ENCODE measurements at regions not wholly inside any gene's neighbourhood (a gene's known extent, or its start where the extent isn't known, plus 50 kb on each side); places are given as distances from the start of the nearest gene placed in this dataset.
A peak's percentile ranks its signal among the peaks of the same experiment; 100 is the strongest.
"Not testable (repeated sequence)": the region's sequence is repeated elsewhere in the genome, so short reads cannot be mapped to it uniquely, and the experiment has no call there.

- H3K4me3 ChIP-seq (ENCODE audit: low read depth in 1 of 3, low read length in 3 of 3) = no peak overlapping the region
- H3K9me3 ChIP-seq (ENCODE audit: control insufficient read depth in 2 of 2, insufficient read depth in 1 of 2, low read depth in 1 of 2, low read length in 1 of 2) = no peaks in the 10 kb centered on the region
- DNase-seq (no peak), FAIRE-seq (no peak)
- H3K27ac ChIP-seq (ENCODE audit: low read depth in 1 of 3, low read length in 2 of 3) = no peak overlapping the region
- peaks cover 0 to 2% (median 0%) of the 10 kb centered on the region in 3 donors for H3K27me3 ChIP-seq (ENCODE audit: control insufficient read depth in 3 of 3, insufficient read depth in 3 of 3, low read length in 3 of 3)
- H3K4me1 ChIP-seq (ENCODE audit: control insufficient read depth in 3 of 3, insufficient read depth in 2 of 3, low read depth in 1 of 3, low read length in 2 of 3) = no peaks in the 10 kb centered on the region
- 74 to 85% (median 78%) methylated on average over 6 of the region's 6 CpGs for WGBS, 3 donors
- H3K36me3 ChIP-seq (ENCODE audit: control insufficient read depth in 3 of 3, insufficient read depth in 2 of 3, low read depth in 1 of 3, low read length in 3 of 3) = no peaks in the 10 kb centered on the region
Measured at GRCh38 chr2:163987175-163987940, 251.6 kb upstream of the FIGN start.

- no peaks in the 10 kb centered on the region for H3K36me3 ChIP-seq (ENCODE audit: control insufficient read depth in 3 of 3, insufficient read depth in 2 of 3, low read depth in 1 of 3, low read length in 3 of 3)
- no peak for FAIRE-seq
- 81% methylated on average over 4 of the region's 4 CpGs for WGBS, 3 donors
- peaks cover 0 to 2% (median 0%) of the 10 kb centered on the region in 3 donors for H3K27me3 ChIP-seq (ENCODE audit: control insufficient read depth in 3 of 3, insufficient read depth in 3 of 3, low read length in 3 of 3)
- no peaks in the 10 kb centered on the region for H3K9me3 ChIP-seq (ENCODE audit: control insufficient read depth in 2 of 2, insufficient read depth in 1 of 2, low read depth in 1 of 2, low read length in 1 of 2)
- no peak overlapping the region for H3K27ac ChIP-seq (ENCODE audit: low read depth in 1 of 3, low read length in 2 of 3)
- DNase-seq = no peak
- H3K4me3 ChIP-seq (ENCODE audit: low read depth in 1 of 3, low read length in 3 of 3) = no peak overlapping the region
- no peaks in the 10 kb centered on the region for H3K4me1 ChIP-seq (ENCODE audit: control insufficient read depth in 3 of 3, insufficient read depth in 2 of 3, low read depth in 1 of 3, low read length in 2 of 3)
Measured at GRCh38 chr2:163984986-163985385, 249.2 kb upstream of the FIGN start.

- Histone ChIP-seq H3K4me3 (ENCODE audit: low read depth in 1 of 3, low read length in 3 of 3) (no peak overlapping the region), H3K36me3 (ENCODE audit: control insufficient read depth in 3 of 3, insufficient read depth in 2 of 3, low read depth in 1 of 3, low read length in 3 of 3) (no peaks in the 10 kb centered on the region), H3K9me3 (ENCODE audit: control insufficient read depth in 2 of 2, insufficient read depth in 1 of 2, low read depth in 1 of 2, low read length in 1 of 2) (no peaks in the 10 kb centered on the region), H3K4me1 (ENCODE audit: control insufficient read depth in 3 of 3, insufficient read depth in 2 of 3, low read depth in 1 of 3, low read length in 2 of 3) (no peaks in the 10 kb centered on the region), H3K27me3 (ENCODE audit: control insufficient read depth in 3 of 3, insufficient read depth in 3 of 3, low read length in 3 of 3) (peaks cover 0 to 2% (median 0%) of the 10 kb centered on the region in 3 donors), H3K27ac (ENCODE audit: low read depth in 1 of 3, low read length in 2 of 3) (no peak overlapping the region)
- DNase-seq (no peak), FAIRE-seq (no peak)
- 67 to 72% (median 69%) methylated on average over 2 of the region's 2 CpGs for WGBS, 3 donors
Measured at GRCh38 chr2:163983911-163984310, 248.1 kb upstream of the FIGN start.

- no peaks in the 10 kb centered on the region for H3K4me1 ChIP-seq (ENCODE audit: control insufficient read depth in 3 of 3, insufficient read depth in 2 of 3, low read depth in 1 of 3, low read length in 2 of 3)
- H3K36me3 ChIP-seq (ENCODE audit: control insufficient read depth in 3 of 3, insufficient read depth in 2 of 3, low read depth in 1 of 3, low read length in 3 of 3) = no peaks in the 10 kb centered on the region
- FAIRE-seq (no peak), DNase-seq (no peak)
- H3K27me3 ChIP-seq (ENCODE audit: control insufficient read depth in 3 of 3, insufficient read depth in 3 of 3, low read length in 3 of 3) = peaks cover 0 to 2% (median 0%) of the 10 kb centered on the region in 3 donors
- H3K27ac ChIP-seq (ENCODE audit: low read depth in 1 of 3, low read length in 2 of 3) = no peak overlapping the region
- H3K9me3 ChIP-seq (ENCODE audit: control insufficient read depth in 2 of 2, insufficient read depth in 1 of 2, low read depth in 1 of 2, low read length in 1 of 2) = no peaks in the 10 kb centered on the region
- H3K4me3 ChIP-seq (ENCODE audit: low read depth in 1 of 3, low read length in 3 of 3) = no peak overlapping the region
Measured at GRCh38 chr2:163982938-163983337, 247.1 kb upstream of the FIGN start.

- no peak for FAIRE-seq
- H3K4me1 ChIP-seq (ENCODE audit: control insufficient read depth in 3 of 3, insufficient read depth in 2 of 3, low read depth in 1 of 3, low read length in 2 of 3) = no peaks in the 10 kb centered on the region
- H3K27me3 ChIP-seq (ENCODE audit: control insufficient read depth in 3 of 3, insufficient read depth in 3 of 3, low read length in 3 of 3) = no peaks in the 10 kb centered on the region
- H3K36me3 ChIP-seq (ENCODE audit: control insufficient read depth in 3 of 3, insufficient read depth in 2 of 3, low read depth in 1 of 3, low read length in 3 of 3) = no peaks in the 10 kb centered on the region
- no peak overlapping the region for H3K4me3 ChIP-seq (ENCODE audit: low read depth in 1 of 3, low read length in 3 of 3)
- no peaks in the 10 kb centered on the region for H3K9me3 ChIP-seq (ENCODE audit: control insufficient read depth in 2 of 2, insufficient read depth in 1 of 2, low read depth in 1 of 2, low read length in 1 of 2)
- H3K27ac ChIP-seq (ENCODE audit: low read depth in 1 of 3, low read length in 2 of 3) = no peak overlapping the region
- no peak for DNase-seq
- WGBS, 3 donors = 48 to 76% (median 60%) methylated on average over 1 of the region's 1 CpG
Measured at GRCh38 chr2:163974766-163975165, 239.0 kb upstream of the FIGN start.

GRCh38 chr2:163970058-163970813, 234.4 kb upstream of the FIGN start:
- no peaks in the 10 kb centered on the region for H3K9me3 ChIP-seq (ENCODE audit: control insufficient read depth in 2 of 2, insufficient read depth in 1 of 2, low read depth in 1 of 2, low read length in 1 of 2)
- no peak for FAIRE-seq
- WGBS, 3 donors = 61 to 79% (median 74%) methylated on average over 4 of the region's 4 CpGs

GRCh38 chr2:163964278-163964677, 228.5 kb upstream of the FIGN start:
- DNase-seq; H3K9me3 ChIP-seq (ENCODE audit: control insufficient read depth in 2 of 2, insufficient read depth in 1 of 2, low read depth in 1 of 2, low read length in 1 of 2); H3K4me3 ChIP-seq (ENCODE audit: low read depth in 1 of 3, low read length in 3 of 3); FAIRE-seq; H3K27ac ChIP-seq (ENCODE audit: low read depth in 1 of 3, low read length in 2 of 3); H3K27me3 ChIP-seq (ENCODE audit: control insufficient read depth in 3 of 3, insufficient read depth in 3 of 3, low read length in 3 of 3); H3K36me3 ChIP-seq (ENCODE audit: control insufficient read depth in 3 of 3, insufficient read depth in 2 of 3, low read depth in 1 of 3, low read length in 3 of 3); H3K4me1 ChIP-seq (ENCODE audit: control insufficient read depth in 3 of 3, insufficient read depth in 2 of 3, low read depth in 1 of 3, low read length in 2 of 3): not testable (repeated sequence)
- WGBS, 3 donors = 88 to 90% (median 88%) methylated on average over 6 of the region's 6 CpGs

More at GRCh38 chr2:163970058-163970813, 234.4 kb upstream of the FIGN start:
- Histone ChIP-seq H3K4me3 (ENCODE audit: low read depth in 1 of 3, low read length in 3 of 3) (no peak overlapping the region), H3K27me3 (ENCODE audit: control insufficient read depth in 3 of 3, insufficient read depth in 3 of 3, low read length in 3 of 3) (no peaks in the 10 kb centered on the region), H3K27ac (ENCODE audit: low read depth in 1 of 3, low read length in 2 of 3) (no peak overlapping the region), H3K4me1 (ENCODE audit: control insufficient read depth in 3 of 3, insufficient read depth in 2 of 3, low read depth in 1 of 3, low read length in 2 of 3) (no peaks in the 10 kb centered on the region), H3K36me3 (ENCODE audit: control insufficient read depth in 3 of 3, insufficient read depth in 2 of 3, low read depth in 1 of 3, low read length in 3 of 3) (no peaks in the 10 kb centered on the region)
- no peak for DNase-seq

GRCh38 chr2:163953390-163953907, 217.6 kb upstream of the FIGN start:
- WGBS, 3 donors = 92 to 98% (median 93%) methylated on average over 5 of the region's 5 CpGs
- no peak overlapping the region for H3K27ac ChIP-seq (ENCODE audit: low read depth in 1 of 3, low read length in 2 of 3)
- no peaks in the 10 kb centered on the region for H3K4me1 ChIP-seq (ENCODE audit: control insufficient read depth in 3 of 3, insufficient read depth in 2 of 3, low read depth in 1 of 3, low read length in 2 of 3)
- no peak for DNase-seq
- H3K4me3 ChIP-seq (ENCODE audit: low read depth in 1 of 3, low read length in 3 of 3) = no peak overlapping the region
- H3K36me3 ChIP-seq (ENCODE audit: control insufficient read depth in 3 of 3, insufficient read depth in 2 of 3, low read depth in 1 of 3, low read length in 3 of 3) = no peaks in the 10 kb centered on the region
- FAIRE-seq = peak; percentile 55
- no peaks in the 10 kb centered on the region for H3K9me3 ChIP-seq (ENCODE audit: control insufficient read depth in 2 of 2, insufficient read depth in 1 of 2, low read depth in 1 of 2, low read length in 1 of 2)
- H3K27me3 ChIP-seq (ENCODE audit: control insufficient read depth in 3 of 3, insufficient read depth in 3 of 3, low read length in 3 of 3) = no peaks in the 10 kb centered on the region
